H1 (cell line): ENCODE measurements at regions not wholly inside any gene's neighbourhood (a gene's known extent, or its start where the extent isn't known, plus 50 kb on each side); places are given as distances from the start of the nearest gene placed in this dataset.

Experiments
- CTCF ChIA-PET: fragments of 300-600 bp; sonication (Branson Sonifier 250); formaldehyde crosslinking; loops from one replicate; lab custom pipeline; 2021; ENCODE audit not compliant: partially characterized antibody; lab: Charles Lee
- POLR2A ChIA-PET: fragments of 300-600 bp; sonication (Branson Sonifier 250); formaldehyde crosslinking; loops from one replicate; lab custom pipeline; 2021; ENCODE audit warnings: inconsistent platforms; ENCODE audit not compliant: partially characterized antibody; lab: Charles Lee
- DNase-seq, 2 experiments: peaks; one replicate each; pipeline versions ENCODE4 v3.0.0 to v3.0.0-alpha.2; 2010 to 2022; ENCODE audit warnings: low spot score in 2 of 2, low read depth in 1 of 2, mixed read lengths in 1 of 2
- FAIRE-seq: peaks from 2 replicates; lab custom pipeline; 2011; peaks lifted over from hg19 to GRCh38; lab: Jason Lieb, UNC
- H2AFZ ChIP-seq: 2 replicates; pipeline ENCODE4 v1.8.1; 2012; ENCODE audit warnings: low read length, inconsistent platforms
- H2AK5ac ChIP-seq: 2 replicates; pipeline ENCODE4 v1.6.1; 2013; ENCODE audit warnings: low read depth, low read length
- H2BK120ac ChIP-seq: replicated peaks from 2 replicates; pipeline ENCODE3; 2013; ENCODE audit warnings: low read depth, low read length, inconsistent platforms
- H2BK12ac ChIP-seq: 2 replicates; pipeline ENCODE4 v1.6.1; 2013; ENCODE audit warnings: low read depth, low read length
- H2BK15ac ChIP-seq: 2 replicates; pipeline ENCODE4 v1.6.1; 2013; ENCODE audit warnings: low read length
- H2BK20ac ChIP-seq: 2 replicates; pipeline ENCODE4 v1.6.1; 2013; ENCODE audit warnings: low read length
- H2BK5ac ChIP-seq: 2 replicates; pipeline ENCODE4 v1.6.1; 2013; ENCODE audit warnings: low read depth, low read length
- H3K14ac ChIP-seq: 2 replicates; pipeline ENCODE4 v1.6.1; 2013; ENCODE audit warnings: inconsistent platforms; ENCODE audit not compliant: insufficient read length
- H3K18ac ChIP-seq: 2 replicates; pipeline ENCODE4 v1.6.1; 2013; ENCODE audit warnings: low read length; ENCODE audit errors: extremely low read depth
- H3K23ac ChIP-seq: 2 replicates; pipeline ENCODE4 v1.6.1; 2013; ENCODE audit warnings: inconsistent platforms; ENCODE audit not compliant: insufficient read length
- H3K23me2 ChIP-seq: 2 replicates; pipeline ENCODE4 v1.6.1; 2013; ENCODE audit warnings: low read depth, low read length
- H3K27ac ChIP-seq: 2 replicates; pipeline ENCODE4 v1.6.1; 2011; ENCODE audit warnings: low read depth, low read length, inconsistent platforms
- H3K27me3 ChIP-seq, 4 experiments: replicated peaks in 1 of 4; 1 replicate in 1 of 4; 2 replicates in 3 of 4; pipeline versions ENCODE4 v1.6.1 to v1.8.1; 2011 to 2013; ENCODE audit warnings: low read length in 3 of 4, mild to moderate bottlenecking in 3 of 4, inconsistent platforms in 2 of 4, mixed read lengths in 2 of 4, moderate library complexity in 1 of 4; ENCODE audit not compliant: control insufficient read depth in 3 of 4, insufficient read depth in 3 of 4; ENCODE audit errors: extremely low read depth in 1 of 4
- H3K36me3 ChIP-seq, 4 experiments: 2 replicates each; pipeline versions ENCODE4 v1.6.1 to v1.8.1; 2011 to 2013; ENCODE audit warnings: mild to moderate bottlenecking in 4 of 4, low read length in 3 of 4, moderate library complexity in 2 of 4, control low read depth in 1 of 4, inconsistent platforms in 1 of 4; ENCODE audit not compliant: insufficient read depth in 4 of 4, control insufficient read depth in 2 of 4
- H3K4ac ChIP-seq: replicated peaks from 2 replicates; pipeline ENCODE3; 2013; ENCODE audit warnings: low read length, low read depth, mixed read lengths, inconsistent platforms; ENCODE audit not compliant: insufficient read length
- H3K4me1 ChIP-seq, 4 experiments: replicated peaks in 1 of 4; 1 replicate in 1 of 4; 2 replicates in 3 of 4; pipeline versions ENCODE4 v1.6.1 to v1.8.1; 2011 to 2013; ENCODE audit warnings: low read length in 3 of 4, inconsistent platforms in 2 of 4, mixed read lengths in 1 of 4; ENCODE audit not compliant: insufficient read depth in 4 of 4, control insufficient read depth in 3 of 4
- H3K4me2 ChIP-seq, 2 experiments: 2 replicates each; pipeline versions ENCODE4 v1.6.1 to v1.8.1; 2011 to 2013; ENCODE audit warnings: low read depth in 2 of 2, low read length in 2 of 2, control low read depth in 1 of 2, inconsistent platforms in 1 of 2, mild to moderate bottlenecking in 1 of 2; ENCODE audit not compliant: insufficient read depth in 1 of 2
- H3K4me3 ChIP-seq, 4 experiments: fragments of 200-600, 300-600 bp in 1 of 4; sonication (generic), shearing (Covaris generic), sonication (Bioruptor Twin) in 1 of 4; 2 replicates each; pipeline versions ENCODE4 v1.5.1 to v1.8.1; 2011 to 2016; ENCODE audit warnings: low read length in 4 of 4, low read depth in 3 of 4, control low read depth in 2 of 4, inconsistent platforms in 2 of 4, mild to moderate bottlenecking in 2 of 4, mixed read lengths in 1 of 4, moderate library complexity in 1 of 4; ENCODE audit not compliant: insufficient read depth in 2 of 4; ENCODE audit errors: extremely low read depth in 1 of 4
- H3K56ac ChIP-seq: replicated peaks from 2 replicates; pipeline ENCODE3; 2013; ENCODE audit warnings: low read depth, mild to moderate bottlenecking, mixed read lengths, low read length, inconsistent platforms; ENCODE audit not compliant: insufficient read length
- H3K79me1 ChIP-seq: 2 replicates; pipeline ENCODE4 v1.6.1; 2013; ENCODE audit warnings: low read depth, low read length, control low read depth
- H3K79me2 ChIP-seq, 2 experiments: 2 replicates each; pipeline versions ENCODE4 v1.6.1 to v1.8.1; 2012 to 2013; ENCODE audit warnings: low read length in 2 of 2, mild to moderate bottlenecking in 2 of 2, inconsistent platforms in 1 of 2; ENCODE audit not compliant: insufficient read depth in 2 of 2, control insufficient read depth in 1 of 2
- H3K9ac ChIP-seq, 4 experiments: replicated peaks in 1 of 4; 1 replicate in 1 of 4; 2 replicates in 3 of 4; pipeline versions ENCODE4 v1.6.1 to v1.8.1; 2011 to 2013; ENCODE audit warnings: low read depth in 3 of 4, low read length in 3 of 4, control low read depth in 2 of 4, mild to moderate bottlenecking in 2 of 4, moderate library complexity in 2 of 4, inconsistent platforms in 1 of 4; ENCODE audit errors: extremely low read depth in 1 of 4
- H3K9me3 ChIP-seq, 2 experiments: 2 replicates each; pipeline versions ENCODE4 v1.6.1 to v1.8.1; 2012 to 2013; ENCODE audit warnings: mild to moderate bottlenecking in 2 of 2, moderate library complexity in 2 of 2, control low read depth in 1 of 2, inconsistent platforms in 1 of 2, low read depth in 1 of 2, low read length in 1 of 2, mixed read lengths in 1 of 2; ENCODE audit not compliant: insufficient read depth in 2 of 2
- H4K20me1 ChIP-seq, 2 experiments: replicated peaks in 1 of 2; 2 replicates each; pipeline versions ENCODE3 to v1.8.1; 2011 to 2013; ENCODE audit warnings: inconsistent platforms in 2 of 2, low read length in 2 of 2, mild to moderate bottlenecking in 1 of 2; ENCODE audit not compliant: insufficient read depth in 2 of 2, control insufficient read depth in 1 of 2
- H4K5ac ChIP-seq: 2 replicates; pipeline ENCODE4 v1.6.1; 2013; ENCODE audit warnings: low read length, low read depth, mixed read lengths, inconsistent platforms; ENCODE audit not compliant: insufficient read length
- H4K8ac ChIP-seq: 2 replicates; pipeline ENCODE4 v1.8.0; 2013; ENCODE audit warnings: mild to moderate bottlenecking, moderate library complexity, low read length, inconsistent platforms; ENCODE audit not compliant: insufficient read depth; ENCODE audit errors: extremely low read depth
- H4K91ac ChIP-seq: replicated peaks from 2 replicates; pipeline ENCODE3; 2013; ENCODE audit warnings: low read length, mixed read lengths, inconsistent platforms; ENCODE audit not compliant: insufficient read length
- ASH2L ChIP-seq: fragments of 200-600, 300-600 bp; sonication (generic); IDR thresholded peaks from one replicate; pipeline ENCODE4 v1.7.1; 2017; ENCODE audit warnings: low read length
- CEBPB ChIP-seq: IDR thresholded peaks from 2 replicates; pipeline ENCODE4 v1.6.1; 2012; ENCODE audit warnings: low read depth, low read length
- CHD2 ChIP-seq: IDR thresholded peaks from 2 replicates; pipeline ENCODE4 v1.6.1; 2012; ENCODE audit warnings: low read length, improper control_type of control experiment
- CREB1 ChIP-seq: IDR thresholded peaks from 2 replicates; pipeline ENCODE4 v1.6.1; 2012; ENCODE audit warnings: inconsistent platforms
- PHF8 ChIP-seq: fragments of 200-600 bp; sonication (generic); conservative IDR thresholded peaks from 2 replicates; pipeline ENCODE4 v1.7.1; 2012; ENCODE audit warnings: low read depth, mild to moderate bottlenecking, inconsistent platforms, low read length, moderate library complexity
- ZNF274 ChIP-seq: IDR thresholded peaks from 2 replicates; pipeline ENCODE4 v1.7.0; 2012; ENCODE audit warnings: low read length, borderline replicate concordance; ENCODE audit errors: extremely low read depth
- WGBS, 2 experiments: shearing (Covaris generic) in 1 of 2; methylation state at CpG; one replicate each; pipeline versions ENCODE4 v1.1.6 to v1.1.7; 2013 to 2015; ENCODE audit warnings: low lambda C conversion rate in 2 of 2, mixed read lengths in 2 of 2, inconsistent platforms in 1 of 2, low coverage in 1 of 2, missing lambda C conversion rate in 1 of 2; ENCODE audit not compliant: insufficient replicate concordance in 2 of 2, insufficient coverage in 1 of 2, insufficient read length in 1 of 2; ENCODE audit errors: extremely low coverage in 1 of 2, missing lambda C conversion rate in 1 of 2; 5-methylcytosine and 5-hydroxymethylcytosine counted together

- H2BK12ac ChIP-seq = peak overlapping the region; percentile 78
- ChIA-PET CTCF (interaction anchor here (0.5 to 14.9 kb wide), 11 partner anchors 12 to 98 kb away, joined by 3 to 246 read pairs (median 6); no protein-coding TSS in a partner anchor), POLR2A (interaction anchor here (1.1 to 1.3 kb wide), 2 partner anchors 10 to 16 kb away, joined by 3 to 5 read pairs; no protein-coding TSS in a partner anchor)
- no peak overlapping the region for H2BK20ac ChIP-seq
- H3K4me1 ChIP-seq = peaks cover 4 to 23% (median 12%) of the 10 kb centered on the region in 4 experiments
- H2BK15ac ChIP-seq = no peak overlapping the region
- H3K36me3 ChIP-seq = no peaks in the 10 kb centered on the region
- no peak overlapping the region for H3K23ac ChIP-seq
- DNase-seq = no peak
- no peak overlapping the region for H3K4me3 ChIP-seq
- H3K9ac ChIP-seq = no peak overlapping the region
- no peaks in the 10 kb centered on the region for H3K27me3 ChIP-seq
- no peak for FAIRE-seq
- H3K23me2 ChIP-seq = no peaks in the 10 kb centered on the region; the same call in 1 of the 2 replicates
- H3K4me2 ChIP-seq = peak overlapping the region; percentile 25 to 48
- 64% methylated on average over 6 of the region's 6 CpGs; no CpG with 5 or more reads in 1 of the 2 experiments for WGBS, 2 experiments
- no peak overlapping the region for H2BK120ac ChIP-seq
- H3K79me1 ChIP-seq = peaks cover 2% of the 10 kb centered on the region; the same call in 1 of the 2 replicates
- no peak overlapping the region for H4K5ac ChIP-seq
- H4K8ac ChIP-seq = no peak overlapping the region
- H3K18ac ChIP-seq = peak overlapping the region; percentile 79; the same call in 1 of the 2 replicates
- TF ChIP-seq CEBPB (peak; percentile 15; the same call in 1 of the 2 replicates), CHD2 (no peak), ZNF274 (no peak), ASH2L (no peak), CREB1 (no peak), PHF8 (no peak)
- no peak overlapping the region for H3K56ac ChIP-seq
- no peaks in the 10 kb centered on the region for H3K9me3 ChIP-seq
- no peak overlapping the region for H4K91ac ChIP-seq
- 0 out of 2 replicates have a peak overlapping the region, but pooled peaks have one; percentile 77 for H2AK5ac ChIP-seq
- H3K79me2 ChIP-seq = peaks cover 0 to 59% of the 10 kb centered on the region in 2 experiments; a peak in 3 of 4 replicates
- H3K14ac ChIP-seq = no peak overlapping the region
- no peak overlapping the region for H2AFZ ChIP-seq
- peak overlapping the region; percentile 57; the same call in 1 of the 2 replicates for H2BK5ac ChIP-seq
- no peak overlapping the region for H3K4ac ChIP-seq
- no peak overlapping the region; the same call in 1 of the 2 replicates for H3K27ac ChIP-seq
- peaks cover 3 to 5% of the 10 kb centered on the region in 2 experiments for H4K20me1 ChIP-seq
Observed at GRCh38 chr9:130768265-130768664, 66.8 kb upstream of the ABL1 start.
